OCI-LY3 (cell line): ENCODE measurements at regions not wholly inside any gene's neighbourhood (a gene's known extent, or its start where the extent isn't known, plus 50 kb on each side); places are given as distances from the start of the nearest gene placed in this dataset.
A peak's percentile ranks its signal among the peaks of the same experiment; 100 is the strongest.

ENCODE experiments used
- H2AFZ ChIP-seq: fragments of 200-600, 300-600 bp; shearing (Covaris generic); 2 replicates; pipeline ENCODE4 v1.6.0; 2014; ENCODE audit warnings: antibody characterized with exemption, low read depth, low read length
- H3K27ac ChIP-seq: fragments of 200-600, 300-600 bp; sonication (generic); 2 replicates; pipeline ENCODE4 v1.5.1; 2014; ENCODE audit warnings: mild to moderate bottlenecking, low read length, moderate library complexity, mixed read lengths
- H3K27me3 ChIP-seq: fragments of 200-600, 300-600 bp; sonication (generic); 2 replicates; pipeline ENCODE4 v1.6.1; 2014; ENCODE audit warnings: low read depth, low read length, mixed read lengths
- H3K36me3 ChIP-seq: fragments of 200-600, 300-600 bp; sonication (generic); replicated peaks from 2 replicates; pipeline ENCODE3; 2014; ENCODE audit warnings: low read depth, low read length, mixed read lengths
- H3K4me1 ChIP-seq: fragments of 300-600, 200-600 bp; sonication (generic); 2 replicates; pipeline ENCODE4 v1.6.1; 2014; ENCODE audit warnings: low read length, mixed read lengths
- H3K4me2 ChIP-seq: fragments of 200-600, 300-600 bp; sonication (generic); 2 replicates; pipeline ENCODE4 v1.6.1; 2014; ENCODE audit warnings: low read length, mixed read lengths
- H3K4me3 ChIP-seq: fragments of 300-600, 200-600 bp; sonication (generic); 2 replicates; pipeline ENCODE4 v1.5.1; 2014; ENCODE audit warnings: antibody characterized with exemption, mild to moderate bottlenecking, low read length, moderate library complexity
- H3K79me2 ChIP-seq: fragments of 300-600, 200-600 bp; shearing (Covaris generic); 2 replicates; pipeline ENCODE4 v1.6.1; 2014; ENCODE audit warnings: mild to moderate bottlenecking, low read length, mixed read lengths
- H3K9ac ChIP-seq: fragments of 300-600, 200-600 bp; shearing (Covaris generic); 2 replicates; pipeline ENCODE4 v1.6.0; 2014; ENCODE audit warnings: mild to moderate bottlenecking, low read length, moderate library complexity
- H3K9me3 ChIP-seq: fragments of 200-600, 300-600 bp; shearing (Covaris generic); 2 replicates; pipeline ENCODE4 v1.6.1; 2014; ENCODE audit warnings: low read length, mixed read lengths; ENCODE audit not compliant: insufficient read depth
- H4K20me1 ChIP-seq: fragments of 200-600, 300-600 bp; sonication (generic); 2 replicates; pipeline ENCODE4 v1.6.1; 2016; ENCODE audit warnings: low read length, mixed read lengths; ENCODE audit not compliant: insufficient read depth
- CTCF ChIP-seq: fragments of 200-600, 300-600 bp; sonication (generic); IDR thresholded peaks from 2 replicates; pipeline ENCODE4 v1.5.1; 2014; ENCODE audit warnings: antibody characterized with exemption, low read length, low read depth
- EZH2phosphoT487 ChIP-seq: fragments of 200-600 bp; shearing (Covaris generic); IDR thresholded peaks from 2 replicates; pipeline ENCODE4 v1.6.1; 2018; ENCODE audit warnings: antibody characterized with exemption, mixed run types, low read depth

DNA sequence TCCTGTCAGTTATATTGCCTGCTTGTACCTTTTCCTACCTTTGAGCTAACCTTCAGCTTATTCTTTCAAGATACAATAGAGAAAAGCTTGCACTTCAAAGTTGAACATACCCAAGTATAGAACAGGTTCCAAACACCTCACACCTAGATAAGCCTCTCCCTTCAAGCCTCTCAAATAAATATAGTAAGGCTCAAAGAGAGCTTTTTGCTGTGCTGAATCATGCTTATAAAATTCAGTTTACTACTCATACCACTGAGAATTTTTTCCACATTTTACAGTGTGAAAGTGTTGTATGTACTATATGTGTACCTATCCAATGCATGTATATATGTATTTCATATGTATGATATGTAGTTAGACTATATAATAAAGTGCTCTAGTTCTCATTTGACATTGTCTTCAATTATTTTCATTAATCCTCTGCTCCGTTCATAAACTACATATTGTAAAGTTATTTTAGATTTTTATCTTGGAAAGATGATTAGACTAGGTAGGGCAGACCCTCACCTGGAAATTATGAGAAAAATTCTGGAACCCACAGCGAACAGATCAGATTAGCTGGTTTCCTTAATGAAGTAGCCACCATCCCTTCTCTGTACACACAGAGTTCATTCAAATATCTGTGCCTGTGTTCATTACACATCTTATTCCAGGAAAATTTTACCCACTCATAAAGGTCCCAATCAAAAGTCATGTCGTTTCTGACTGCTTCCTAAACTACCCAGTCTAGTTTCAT is 149.2 kb upstream of the RGMB start:
- Histone ChIP-seq H2AFZ (no peak overlapping the region), H3K4me3 (no peak overlapping the region), H3K36me3 (no peaks in the 10 kb centered on the region), H3K4me1 (peaks cover 15% of the 10 kb centered on the region), H3K27me3 (no peaks in the 10 kb centered on the region), H3K4me2 (0 out of 2 replicates have a peak overlapping the region, but pooled peaks have one; percentile 7), H3K9ac (no peak overlapping the region), H3K9me3 (no peaks in the 10 kb centered on the region), H4K20me1 (no peaks in the 10 kb centered on the region), H3K27ac (no peak overlapping the region), H3K79me2 (no peaks in the 10 kb centered on the region)
- TF ChIP-seq EZH2phosphoT487 (no peak), CTCF (no peak)

- no peak overlapping the region for H3K4me3 ChIP-seq
- H3K79me2 ChIP-seq, result no peaks in the 10 kb centered on the region
- H3K9me3 ChIP-seq, result no peaks in the 10 kb centered on the region
- no peak overlapping the region for H2AFZ ChIP-seq
- no peak for TF ChIP-seq CTCF
- no peak for TF ChIP-seq EZH2phosphoT487
- H4K20me1 ChIP-seq, result no peaks in the 10 kb centered on the region
- H3K27ac ChIP-seq, result no peak overlapping the region
- peaks cover 15% of the 10 kb centered on the region for H3K4me1 ChIP-seq
- no peak overlapping the region for H3K4me2 ChIP-seq
- H3K9ac ChIP-seq, result no peak overlapping the region
- H3K27me3 ChIP-seq, result no peaks in the 10 kb centered on the region
- no peaks in the 10 kb centered on the region for H3K36me3 ChIP-seq
Measured at GRCh38 chr5:98627121-98627520, 146.3 kb upstream of the RGMB start.

DNA sequence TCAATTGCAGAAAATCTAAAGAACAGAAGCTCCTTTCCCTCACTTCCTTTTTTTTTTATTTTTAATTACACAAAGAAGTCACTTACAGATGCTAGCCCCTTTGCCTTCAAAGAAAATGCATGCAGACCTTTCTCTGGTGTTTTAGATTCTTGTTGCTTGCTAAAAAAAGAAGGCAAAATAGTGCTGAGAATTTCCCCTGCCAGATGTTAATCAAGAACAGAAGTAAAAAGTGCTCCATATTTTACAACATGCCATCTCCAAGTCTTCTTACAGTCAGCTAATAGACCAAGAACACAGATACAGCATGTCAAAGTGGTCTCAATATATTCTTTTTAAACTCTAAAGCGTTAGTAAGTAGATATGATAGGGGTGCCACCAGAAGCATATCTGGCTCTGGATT is 142.8 kb upstream of the RGMB start:
- H4K20me1 ChIP-seq, result no peaks in the 10 kb centered on the region
- H3K4me1 ChIP-seq, result no peaks in the 10 kb centered on the region
- H3K36me3 ChIP-seq, result no peaks in the 10 kb centered on the region
- H3K27ac ChIP-seq, result no peak overlapping the region
- TF ChIP-seq EZH2phosphoT487, result no peak
- TF ChIP-seq CTCF, result no peak
- H2AFZ ChIP-seq, result no peak overlapping the region
- H3K27me3 ChIP-seq, result no peaks in the 10 kb centered on the region
- no peaks in the 10 kb centered on the region for H3K79me2 ChIP-seq
- no peaks in the 10 kb centered on the region for H3K9me3 ChIP-seq
- no peak overlapping the region for H3K9ac ChIP-seq
- no peak overlapping the region for H3K4me2 ChIP-seq
- no peak overlapping the region for H3K4me3 ChIP-seq

DNA sequence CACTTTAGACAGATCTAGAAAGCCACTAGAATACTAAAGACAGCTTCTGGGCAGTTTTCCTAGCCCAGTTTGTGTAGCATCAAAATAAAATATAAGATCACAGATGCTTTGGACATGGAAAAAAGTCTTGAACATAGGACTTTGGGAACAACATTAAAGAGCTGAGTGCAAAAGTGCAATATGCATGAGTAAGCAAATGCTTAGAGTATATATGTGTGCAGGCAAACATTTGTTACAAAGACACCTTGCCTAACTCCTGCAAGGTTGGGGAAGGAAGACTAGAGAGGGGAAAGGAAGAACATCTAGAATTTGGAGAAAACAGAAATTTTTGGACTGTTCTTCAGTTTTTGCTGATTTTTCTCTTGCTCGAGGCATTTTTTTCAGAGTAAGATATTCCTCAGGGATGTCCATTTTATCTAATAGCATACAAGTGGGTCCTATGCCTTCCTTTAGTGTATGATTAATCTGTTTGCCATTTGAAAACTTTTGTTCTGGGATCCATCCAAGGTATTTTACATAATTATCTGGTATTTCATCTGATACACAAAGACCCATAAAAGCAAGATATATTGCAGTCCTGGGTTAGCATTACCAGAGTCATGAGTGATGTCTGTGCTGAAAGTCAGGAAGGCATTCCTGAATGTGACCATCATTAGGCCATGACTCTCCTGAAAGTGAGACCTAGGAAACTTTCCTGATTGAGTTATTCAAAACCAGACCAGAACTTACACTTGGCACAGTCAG is 142.0 kb upstream of the RGMB start:
- TF ChIP-seq EZH2phosphoT487 (no peak), CTCF (no peak)
- H3K27me3 ChIP-seq, result no peaks in the 10 kb centered on the region
- H3K4me1 ChIP-seq, result no peaks in the 10 kb centered on the region
- H3K4me2 ChIP-seq, result no peak overlapping the region
- H3K4me3 ChIP-seq, result no peak overlapping the region
- no peak overlapping the region for H3K9ac ChIP-seq
- H3K27ac ChIP-seq, result no peak overlapping the region
- H3K79me2 ChIP-seq, result no peaks in the 10 kb centered on the region
- no peaks in the 10 kb centered on the region for H3K36me3 ChIP-seq
- no peak overlapping the region for H2AFZ ChIP-seq
- H4K20me1 ChIP-seq, result no peaks in the 10 kb centered on the region
- H3K9me3 ChIP-seq, result no peaks in the 10 kb centered on the region
